GM23338 (cell line): ENCODE measurements at regions not wholly inside any gene's neighbourhood (a gene's known extent, or its start where the extent isn't known, plus 50 kb on each side); places are given as distances from the start of the nearest gene placed in this dataset.

Experiments used
- CREB1 ChIP-seq: fragments of 250-450 bp; sonication (Bioruptor Pico); IDR thresholded peaks from 2 replicates; pipeline ENCODE4 v1.5.0; 2020; ENCODE audit warnings: low read depth, mild to moderate bottlenecking, moderate library complexity
- EZH2 ChIP-seq: fragments of 200-600 bp; sonication (generic); IDR thresholded peaks from one replicate; pipeline ENCODE4 v1.8.0; 2017; ENCODE audit warnings: antibody characterized with exemption, mild to moderate bottlenecking, low read depth; ENCODE audit not compliant: unreplicated experiment
- EZH2phosphoT487 ChIP-seq: fragments of 200-600 bp; sonication (generic); IDR thresholded peaks from one replicate; pipeline ENCODE4 v1.8.1; 2018; ENCODE audit warnings: antibody characterized with exemption; ENCODE audit not compliant: unreplicated experiment
- JUNB ChIP-seq: IDR thresholded peaks from one replicate; pipeline ENCODE4 v1.6.1; 2016; ENCODE audit warnings: antibody characterized with exemption; ENCODE audit not compliant: unreplicated experiment
- NANOG ChIP-seq: IDR thresholded peaks from 2 replicates; pipeline ENCODE4 v1.6.1; 2016; ENCODE audit warnings: antibody characterized with exemption, borderline replicate concordance
- POLR2AphosphoS5 ChIP-seq: IDR thresholded peaks from 2 replicates; pipeline ENCODE4 v1.6.1; 2016; ENCODE audit warnings: antibody characterized with exemption, low read depth
- STAT1 ChIP-seq: IDR thresholded peaks from one replicate; pipeline ENCODE4 v1.6.1; 2016; ENCODE audit warnings: antibody characterized with exemption; ENCODE audit not compliant: unreplicated experiment
- ZNF114 ChIP-seq: fragments of 250-450 bp; sonication (Bioruptor Pico); IDR thresholded peaks from 2 replicates; pipeline ENCODE4 v1.5.0; 2020; ENCODE audit warnings: mild to moderate bottlenecking, moderate library complexity
- ZNF331 ChIP-seq: fragments of 250-450 bp; sonication (Bioruptor Pico); IDR thresholded peaks from 2 replicates; pipeline ENCODE4 v1.5.0; 2020; ENCODE audit warnings: low read depth, mild to moderate bottlenecking, moderate library complexity
- TF ChIP-seq, protein P1 (sequence below), 2 experiments: fragments of 200-600 bp in 1 of 2; sonication (generic) in 1 of 2; conservative IDR thresholded peaks; 2 replicates each; pipeline versions ENCODE4 v1.5.1 to v1.6.1; 2016 to 2017; ENCODE audit warnings: antibody characterized with exemption in 2 of 2, low read depth in 2 of 2, mild to moderate bottlenecking in 2 of 2, moderate library complexity in 1 of 2
- TF ChIP-seq, protein P2 (sequence below): IDR thresholded peaks from one replicate; pipeline ENCODE4 v1.6.1; 2018; ENCODE audit warnings: antibody characterized with exemption; ENCODE audit not compliant: unreplicated experiment
- TF ChIP-seq, protein P3 (sequence below): IDR thresholded peaks from 2 replicates; pipeline ENCODE4 v1.6.1; 2016; ENCODE audit warnings: antibody characterized with exemption
- TF ChIP-seq, protein P4 (sequence below): fragments of 250-450 bp; sonication (Bioruptor Pico); IDR thresholded peaks from 2 replicates; pipeline ENCODE4 v1.5.0; 2020; ENCODE audit warnings: mild to moderate bottlenecking, moderate library complexity

DNA sequence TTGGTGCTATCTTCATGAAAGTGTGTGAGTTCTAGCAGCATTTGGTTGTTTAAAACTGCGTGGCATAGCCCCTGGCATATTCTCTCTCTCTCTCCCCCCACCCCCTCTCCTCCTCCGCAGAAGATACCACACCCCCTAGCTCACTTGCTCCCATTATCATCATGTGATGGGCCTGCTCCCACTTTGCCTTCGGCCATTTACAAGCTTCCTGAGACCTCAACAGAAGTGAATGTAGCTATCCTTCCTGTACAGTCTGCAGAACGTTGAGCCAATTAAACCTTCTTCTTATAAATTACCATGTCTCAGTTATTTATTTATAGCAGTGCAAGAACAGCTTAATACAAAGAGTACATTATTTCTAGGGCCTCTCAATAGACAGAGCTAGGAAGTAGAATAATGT is 1032.5 kb upstream of the CADM2 start:
- TF ChIP-seq, protein P1, sequence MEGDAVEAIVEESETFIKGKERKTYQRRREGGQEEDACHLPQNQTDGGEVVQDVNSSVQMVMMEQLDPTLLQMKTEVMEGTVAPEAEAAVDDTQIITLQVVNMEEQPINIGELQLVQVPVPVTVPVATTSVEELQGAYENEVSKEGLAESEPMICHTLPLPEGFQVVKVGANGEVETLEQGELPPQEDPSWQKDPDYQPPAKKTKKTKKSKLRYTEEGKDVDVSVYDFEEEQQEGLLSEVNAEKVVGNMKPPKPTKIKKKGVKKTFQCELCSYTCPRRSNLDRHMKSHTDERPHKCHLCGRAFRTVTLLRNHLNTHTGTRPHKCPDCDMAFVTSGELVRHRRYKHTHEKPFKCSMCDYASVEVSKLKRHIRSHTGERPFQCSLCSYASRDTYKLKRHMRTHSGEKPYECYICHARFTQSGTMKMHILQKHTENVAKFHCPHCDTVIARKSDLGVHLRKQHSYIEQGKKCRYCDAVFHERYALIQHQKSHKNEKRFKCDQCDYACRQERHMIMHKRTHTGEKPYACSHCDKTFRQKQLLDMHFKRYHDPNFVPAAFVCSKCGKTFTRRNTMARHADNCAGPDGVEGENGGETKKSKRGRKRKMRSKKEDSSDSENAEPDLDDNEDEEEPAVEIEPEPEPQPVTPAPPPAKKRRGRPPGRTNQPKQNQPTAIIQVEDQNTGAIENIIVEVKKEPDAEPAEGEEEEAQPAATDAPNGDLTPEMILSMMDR (conservative IDR thresholded peaks at IDR 0.05; ENCODE audit: low read depth in 2 of 2), result no peak
- TF ChIP-seq EZH2, result no peak
- TF ChIP-seq NANOG, result no peak
- TF ChIP-seq POLR2AphosphoS5, result no peak
- no peak for TF ChIP-seq EZH2phosphoT487
- TF ChIP-seq, protein P2, sequence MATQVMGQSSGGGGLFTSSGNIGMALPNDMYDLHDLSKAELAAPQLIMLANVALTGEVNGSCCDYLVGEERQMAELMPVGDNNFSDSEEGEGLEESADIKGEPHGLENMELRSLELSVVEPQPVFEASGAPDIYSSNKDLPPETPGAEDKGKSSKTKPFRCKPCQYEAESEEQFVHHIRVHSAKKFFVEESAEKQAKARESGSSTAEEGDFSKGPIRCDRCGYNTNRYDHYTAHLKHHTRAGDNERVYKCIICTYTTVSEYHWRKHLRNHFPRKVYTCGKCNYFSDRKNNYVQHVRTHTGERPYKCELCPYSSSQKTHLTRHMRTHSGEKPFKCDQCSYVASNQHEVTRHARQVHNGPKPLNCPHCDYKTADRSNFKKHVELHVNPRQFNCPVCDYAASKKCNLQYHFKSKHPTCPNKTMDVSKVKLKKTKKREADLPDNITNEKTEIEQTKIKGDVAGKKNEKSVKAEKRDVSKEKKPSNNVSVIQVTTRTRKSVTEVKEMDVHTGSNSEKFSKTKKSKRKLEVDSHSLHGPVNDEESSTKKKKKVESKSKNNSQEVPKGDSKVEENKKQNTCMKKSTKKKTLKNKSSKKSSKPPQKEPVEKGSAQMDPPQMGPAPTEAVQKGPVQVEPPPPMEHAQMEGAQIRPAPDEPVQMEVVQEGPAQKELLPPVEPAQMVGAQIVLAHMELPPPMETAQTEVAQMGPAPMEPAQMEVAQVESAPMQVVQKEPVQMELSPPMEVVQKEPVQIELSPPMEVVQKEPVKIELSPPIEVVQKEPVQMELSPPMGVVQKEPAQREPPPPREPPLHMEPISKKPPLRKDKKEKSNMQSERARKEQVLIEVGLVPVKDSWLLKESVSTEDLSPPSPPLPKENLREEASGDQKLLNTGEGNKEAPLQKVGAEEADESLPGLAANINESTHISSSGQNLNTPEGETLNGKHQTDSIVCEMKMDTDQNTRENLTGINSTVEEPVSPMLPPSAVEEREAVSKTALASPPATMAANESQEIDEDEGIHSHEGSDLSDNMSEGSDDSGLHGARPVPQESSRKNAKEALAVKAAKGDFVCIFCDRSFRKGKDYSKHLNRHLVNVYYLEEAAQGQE, result no peak
- no peak for TF ChIP-seq CREB1 (CRISPR knock-in tag)
- TF ChIP-seq JUNB, result no peak
- TF ChIP-seq, protein P3, sequence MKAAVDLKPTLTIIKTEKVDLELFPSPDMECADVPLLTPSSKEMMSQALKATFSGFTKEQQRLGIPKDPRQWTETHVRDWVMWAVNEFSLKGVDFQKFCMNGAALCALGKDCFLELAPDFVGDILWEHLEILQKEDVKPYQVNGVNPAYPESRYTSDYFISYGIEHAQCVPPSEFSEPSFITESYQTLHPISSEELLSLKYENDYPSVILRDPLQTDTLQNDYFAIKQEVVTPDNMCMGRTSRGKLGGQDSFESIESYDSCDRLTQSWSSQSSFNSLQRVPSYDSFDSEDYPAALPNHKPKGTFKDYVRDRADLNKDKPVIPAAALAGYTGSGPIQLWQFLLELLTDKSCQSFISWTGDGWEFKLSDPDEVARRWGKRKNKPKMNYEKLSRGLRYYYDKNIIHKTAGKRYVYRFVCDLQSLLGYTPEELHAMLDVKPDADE, result no peak
- TF ChIP-seq ZNF114 (CRISPR knock-in tag), result no peak
- TF ChIP-seq ZNF331 (CRISPR knock-in tag), result no peak
- TF ChIP-seq, protein P4, sequence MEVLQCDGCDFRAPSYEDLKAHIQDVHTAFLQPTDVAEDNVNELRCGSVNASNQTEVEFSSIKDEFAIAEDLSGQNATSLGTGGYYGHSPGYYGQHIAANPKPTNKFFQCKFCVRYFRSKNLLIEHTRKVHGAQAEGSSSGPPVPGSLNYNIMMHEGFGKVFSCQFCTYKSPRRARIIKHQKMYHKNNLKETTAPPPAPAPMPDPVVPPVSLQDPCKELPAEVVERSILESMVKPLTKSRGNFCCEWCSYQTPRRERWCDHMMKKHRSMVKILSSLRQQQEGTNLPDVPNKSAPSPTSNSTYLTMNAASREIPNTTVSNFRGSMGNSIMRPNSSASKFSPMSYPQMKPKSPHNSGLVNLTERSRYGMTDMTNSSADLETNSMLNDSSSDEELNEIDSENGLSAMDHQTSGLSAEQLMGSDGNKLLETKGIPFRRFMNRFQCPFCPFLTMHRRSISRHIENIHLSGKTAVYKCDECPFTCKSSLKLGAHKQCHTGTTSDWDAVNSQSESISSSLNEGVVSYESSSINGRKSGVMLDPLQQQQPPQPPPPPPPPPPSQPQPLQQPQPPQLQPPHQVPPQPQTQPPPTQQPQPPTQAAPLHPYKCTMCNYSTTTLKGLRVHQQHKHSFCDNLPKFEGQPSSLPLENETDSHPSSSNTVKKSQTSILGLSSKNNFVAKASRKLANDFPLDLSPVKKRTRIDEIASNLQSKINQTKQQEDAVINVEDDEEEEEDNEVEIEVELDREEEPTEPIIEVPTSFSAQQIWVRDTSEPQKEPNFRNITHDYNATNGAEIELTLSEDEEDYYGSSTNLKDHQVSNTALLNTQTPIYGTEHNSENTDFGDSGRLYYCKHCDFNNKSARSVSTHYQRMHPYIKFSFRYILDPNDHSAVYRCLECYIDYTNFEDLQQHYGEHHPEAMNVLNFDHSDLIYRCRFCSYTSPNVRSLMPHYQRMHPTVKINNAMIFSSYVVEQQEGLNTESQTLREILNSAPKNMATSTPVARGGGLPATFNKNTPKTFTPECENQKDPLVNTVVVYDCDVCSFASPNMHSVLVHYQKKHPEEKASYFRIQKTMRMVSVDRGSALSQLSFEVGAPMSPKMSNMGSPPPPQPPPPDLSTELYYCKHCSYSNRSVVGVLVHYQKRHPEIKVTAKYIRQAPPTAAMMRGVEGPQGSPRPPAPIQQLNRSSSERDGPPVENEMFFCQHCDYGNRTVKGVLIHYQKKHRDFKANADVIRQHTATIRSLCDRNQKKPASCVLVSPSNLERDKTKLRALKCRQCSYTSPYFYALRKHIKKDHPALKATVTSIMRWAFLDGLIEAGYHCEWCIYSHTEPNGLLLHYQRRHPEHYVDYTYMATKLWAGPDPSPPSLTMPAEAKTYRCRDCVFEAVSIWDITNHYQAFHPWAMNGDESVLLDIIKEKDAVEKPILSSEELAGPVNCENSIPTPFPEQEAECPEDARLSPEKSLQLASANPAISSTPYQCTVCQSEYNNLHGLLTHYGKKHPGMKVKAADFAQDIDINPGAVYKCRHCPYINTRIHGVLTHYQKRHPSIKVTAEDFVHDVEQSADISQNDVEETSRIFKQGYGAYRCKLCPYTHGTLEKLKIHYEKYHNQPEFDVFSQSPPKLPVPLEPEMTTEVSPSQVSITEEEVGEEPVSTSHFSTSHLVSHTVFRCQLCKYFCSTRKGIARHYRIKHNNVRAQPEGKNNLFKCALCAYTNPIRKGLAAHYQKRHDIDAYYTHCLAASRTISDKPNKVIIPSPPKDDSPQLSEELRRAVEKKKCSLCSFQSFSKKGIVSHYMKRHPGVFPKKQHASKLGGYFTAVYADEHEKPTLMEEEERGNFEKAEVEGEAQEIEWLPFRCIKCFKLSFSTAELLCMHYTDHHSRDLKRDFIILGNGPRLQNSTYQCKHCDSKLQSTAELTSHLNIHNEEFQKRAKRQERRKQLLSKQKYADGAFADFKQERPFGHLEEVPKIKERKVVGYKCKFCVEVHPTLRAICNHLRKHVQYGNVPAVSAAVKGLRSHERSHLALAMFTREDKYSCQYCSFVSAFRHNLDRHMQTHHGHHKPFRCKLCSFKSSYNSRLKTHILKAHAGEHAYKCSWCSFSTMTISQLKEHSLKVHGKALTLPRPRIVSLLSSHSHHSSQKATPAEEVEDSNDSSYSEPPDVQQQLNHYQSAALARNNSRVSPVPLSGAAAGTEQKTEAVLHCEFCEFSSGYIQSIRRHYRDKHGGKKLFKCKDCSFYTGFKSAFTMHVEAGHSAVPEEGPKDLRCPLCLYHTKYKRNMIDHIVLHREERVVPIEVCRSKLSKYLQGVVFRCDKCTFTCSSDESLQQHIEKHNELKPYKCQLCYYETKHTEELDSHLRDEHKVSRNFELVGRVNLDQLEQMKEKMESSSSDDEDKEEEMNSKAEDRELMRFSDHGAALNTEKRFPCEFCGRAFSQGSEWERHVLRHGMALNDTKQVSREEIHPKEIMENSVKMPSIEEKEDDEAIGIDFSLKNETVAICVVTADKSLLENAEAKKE (CRISPR knock-in tag), result no peak
- no peak for TF ChIP-seq STAT1
